ENCODE measurements at regions not wholly inside any gene's neighbourhood (a gene's known extent, or its start where the extent isn't known, plus 50 kb on each side); places are given as distances from the start of the nearest gene placed in this dataset.

DNA sequence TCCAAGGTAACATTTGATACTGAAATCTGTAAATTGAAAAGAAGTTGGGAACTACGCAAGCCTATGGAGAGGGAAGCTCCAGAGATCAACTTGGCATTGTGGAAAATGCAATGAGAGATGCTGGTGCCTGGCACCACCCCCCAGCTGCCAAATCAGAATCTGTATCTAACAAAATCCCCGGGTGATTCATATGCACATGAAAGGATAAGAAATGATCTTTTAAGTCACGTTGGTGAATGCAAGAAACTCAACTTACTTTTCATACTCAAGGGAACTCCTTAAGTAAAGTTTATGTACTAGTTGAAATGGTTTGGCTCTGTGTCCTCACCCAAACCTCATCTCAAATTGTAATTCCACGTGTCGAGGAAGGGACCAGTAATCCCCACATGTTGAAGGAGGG is 158.5 kb upstream of the MYO16 start:
- TF ChIP-seq, protein P1, sequence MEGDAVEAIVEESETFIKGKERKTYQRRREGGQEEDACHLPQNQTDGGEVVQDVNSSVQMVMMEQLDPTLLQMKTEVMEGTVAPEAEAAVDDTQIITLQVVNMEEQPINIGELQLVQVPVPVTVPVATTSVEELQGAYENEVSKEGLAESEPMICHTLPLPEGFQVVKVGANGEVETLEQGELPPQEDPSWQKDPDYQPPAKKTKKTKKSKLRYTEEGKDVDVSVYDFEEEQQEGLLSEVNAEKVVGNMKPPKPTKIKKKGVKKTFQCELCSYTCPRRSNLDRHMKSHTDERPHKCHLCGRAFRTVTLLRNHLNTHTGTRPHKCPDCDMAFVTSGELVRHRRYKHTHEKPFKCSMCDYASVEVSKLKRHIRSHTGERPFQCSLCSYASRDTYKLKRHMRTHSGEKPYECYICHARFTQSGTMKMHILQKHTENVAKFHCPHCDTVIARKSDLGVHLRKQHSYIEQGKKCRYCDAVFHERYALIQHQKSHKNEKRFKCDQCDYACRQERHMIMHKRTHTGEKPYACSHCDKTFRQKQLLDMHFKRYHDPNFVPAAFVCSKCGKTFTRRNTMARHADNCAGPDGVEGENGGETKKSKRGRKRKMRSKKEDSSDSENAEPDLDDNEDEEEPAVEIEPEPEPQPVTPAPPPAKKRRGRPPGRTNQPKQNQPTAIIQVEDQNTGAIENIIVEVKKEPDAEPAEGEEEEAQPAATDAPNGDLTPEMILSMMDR (IDR thresholded peaks at IDR 0.05): no peak
- TF ChIP-seq EZH2phosphoT487 (IDR thresholded peaks at IDR 0.05): no peak
- TF ChIP-seq EZH2 (IDR thresholded peaks at IDR 0.05): no peak

All from neural progenitor cell (in vitro differentiated cells).